Fibroblast of the conjunctiva (primary cell): ENCODE measurements at regions not wholly inside any gene's neighbourhood (a gene's known extent, or its start where the extent isn't known, plus 50 kb on each side); places are given as distances from the start of the nearest gene placed in this dataset.
"Not testable (repeated sequence)": the region's sequence is repeated elsewhere in the genome, so short reads cannot be mapped to it uniquely, and the experiment has no call there.

Experiments
- DNase-seq: peaks from one replicate; pipeline ENCODE4 v3.0.0-alpha.2; 2010; ENCODE audit warnings: low read depth

GRCh38 chr11:29163231-29163630 is 853.6 kb downstream of the KCNA4 start:
- no peak for DNase-seq

- no peak for DNase-seq
Observed at GRCh38 chr11:29162491-29162890, 854.3 kb downstream of the KCNA4 start.

GRCh38 chr11:29161191-29161590 is 855.6 kb downstream of the KCNA4 start:
- no peak for DNase-seq

GRCh38 chr11:29159552-29160465 is 857.0 kb downstream of the KCNA4 start:
- peak; percentile 51 for DNase-seq

GRCh38 chr11:29153078-29153477 is 863.8 kb downstream of the KCNA4 start:
- DNase-seq = no peak

GRCh38 chr11:29142573-29142972 is 874.3 kb downstream of the KCNA4 start:
- DNase-seq = not testable (repeated sequence)

GRCh38 chr11:29135504-29135903 is 881.3 kb downstream of the KCNA4 start:
- DNase-seq = no peak

GRCh38 chr11:29131055-29131454 is 885.8 kb downstream of the KCNA4 start:
- no peak for DNase-seq

GRCh38 chr11:29129844-29130243 is 887.0 kb downstream of the KCNA4 start:
- DNase-seq = peak; percentile 61

- DNase-seq = no peak
Observed at GRCh38 chr11:29127461-29127860, 889.4 kb downstream of the KCNA4 start.

GRCh38 chr11:29125606-29126005 is 891.2 kb downstream of the KCNA4 start:
- no peak for DNase-seq

- DNase-seq = no peak
Observed at GRCh38 chr11:29124470-29124869, 892.4 kb downstream of the KCNA4 start.

- peak; percentile 59 for DNase-seq
Observed at GRCh38 chr11:29119707-29120618, 896.9 kb downstream of the KCNA4 start.

GRCh38 chr11:29119116-29119515 is 897.7 kb downstream of the KCNA4 start:
- peak; percentile 34 for DNase-seq

GRCh38 chr11:29100967-29101366 is 915.9 kb downstream of the KCNA4 start:
- DNase-seq = no peak

- DNase-seq = no peak
Observed at GRCh38 chr11:29095821-29096220, 921.0 kb downstream of the KCNA4 start.

GRCh38 chr11:29093416-29094120 is 923.3 kb downstream of the KCNA4 start:
- peak; percentile 16 for DNase-seq

- DNase-seq = no peak
Observed at GRCh38 chr11:29087200-29087812, 929.5 kb downstream of the KCNA4 start.

- no peak for DNase-seq
Observed at GRCh38 chr11:29075726-29076125, 941.1 kb downstream of the KCNA4 start.

GRCh38 chr11:29063630-29064361 is 953.0 kb downstream of the KCNA4 start:
- DNase-seq = no peak

GRCh38 chr11:29061452-29061851 is 953.3 kb downstream of the METTL15 start:
- no peak for DNase-seq
